HG02884 (cell line): ENCODE measurements at regions not wholly inside any gene's neighbourhood (a gene's known extent, or its start where the extent isn't known, plus 50 kb on each side); places are given as distances from the start of the nearest gene placed in this dataset.

ENCODE experiments used
- ATAC-seq: cut with Tn5 transposase; IDR thresholded peaks from one replicate; pipeline ENCODE4 v1.9.1; 2021; ENCODE audit warnings: mild to moderate bottlenecking, moderate library complexity; ENCODE audit not compliant: unreplicated experiment

GRCh38 chr6:1257778-1258177, 54.1 kb upstream of the FOXQ1 start:
- ATAC-seq: no peak

GRCh38 chr6:1256435-1257008, 55.4 kb upstream of the FOXQ1 start:
- ATAC-seq: no peak

GRCh38 chr6:1255636-1256365, 56.1 kb upstream of the FOXQ1 start:
- no peak for ATAC-seq

GRCh38 chr6:1254326-1254725, 57.6 kb upstream of the FOXQ1 start:
- ATAC-seq: no peak

- ATAC-seq: no peak
These were observed 58.1 kb upstream of the FOXQ1 start for GRCh38 chr6:1253816-1254215.

- ATAC-seq: no peak
These were observed 60.4 kb upstream of the FOXQ1 start for GRCh38 chr6:1251198-1252155.

GRCh38 chr6:1250489-1251197, 61.3 kb upstream of the FOXQ1 start:
- ATAC-seq: no peak

GRCh38 chr6:1247894-1248293, 64.0 kb upstream of the FOXQ1 start:
- ATAC-seq: no peak

GRCh38 chr6:1247056-1247455, 64.8 kb upstream of the FOXQ1 start:
- ATAC-seq: no peak

- no peak for ATAC-seq
These were observed 67.0 kb upstream of the FOXQ1 start for GRCh38 chr6:1244941-1245340.

GRCh38 chr6:1244278-1244677, 67.6 kb upstream of the FOXQ1 start:
- no peak for ATAC-seq

- ATAC-seq: no peak
These were observed 69.5 kb upstream of the FOXQ1 start for GRCh38 chr6:1242446-1242845.

GRCh38 chr6:1242021-1242420, 69.9 kb upstream of the FOXQ1 start:
- ATAC-seq: no peak

- ATAC-seq: no peak
These were observed 71.1 kb upstream of the FOXQ1 start for GRCh38 chr6:1240766-1241318.

- ATAC-seq: no peak
These were observed 72.1 kb upstream of the FOXQ1 start for GRCh38 chr6:1239805-1240204.

- no peak for ATAC-seq
These were observed 73.9 kb upstream of the FOXQ1 start for GRCh38 chr6:1238040-1238439.

- ATAC-seq: no peak
These were observed 74.3 kb upstream of the FOXQ1 start for GRCh38 chr6:1237636-1238035.

- no peak for ATAC-seq
These were observed 76.1 kb upstream of the FOXQ1 start for GRCh38 chr6:1235825-1236224.

GRCh38 chr6:1233924-1234323, 78.0 kb upstream of the FOXQ1 start:
- no peak for ATAC-seq

- no peak for ATAC-seq
These were observed 79.3 kb upstream of the FOXQ1 start for GRCh38 chr6:1232578-1232977.

GRCh38 chr6:1231941-1232340, 80.0 kb upstream of the FOXQ1 start:
- no peak for ATAC-seq
